ENCODE measurements at regions not wholly inside any gene's neighbourhood (a gene's known extent, or its start where the extent isn't known, plus 50 kb on each side); places are given as distances from the start of the nearest gene placed in this dataset.

DNA sequence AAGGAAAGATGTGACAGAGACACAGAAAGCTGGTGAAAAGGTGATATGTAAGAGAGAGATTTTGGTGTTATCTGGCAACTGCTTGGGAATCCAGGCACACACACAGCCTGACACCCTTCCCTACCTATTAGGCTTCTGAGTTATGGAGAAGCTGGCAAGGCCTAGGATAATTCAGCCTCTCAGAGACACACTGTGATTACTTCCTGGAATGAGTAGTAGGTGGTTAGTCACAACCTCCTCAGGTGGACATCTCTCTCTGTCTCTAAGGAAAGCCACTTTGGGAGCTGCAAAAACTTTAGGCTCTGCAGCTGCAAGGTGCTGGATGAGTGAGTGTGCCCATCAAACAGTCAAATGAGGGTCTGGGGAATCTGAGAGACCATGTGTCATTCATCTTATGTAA, 201.9 kb downstream of the PDCD6IP start:
- TF ChIP-seq, protein P1, sequence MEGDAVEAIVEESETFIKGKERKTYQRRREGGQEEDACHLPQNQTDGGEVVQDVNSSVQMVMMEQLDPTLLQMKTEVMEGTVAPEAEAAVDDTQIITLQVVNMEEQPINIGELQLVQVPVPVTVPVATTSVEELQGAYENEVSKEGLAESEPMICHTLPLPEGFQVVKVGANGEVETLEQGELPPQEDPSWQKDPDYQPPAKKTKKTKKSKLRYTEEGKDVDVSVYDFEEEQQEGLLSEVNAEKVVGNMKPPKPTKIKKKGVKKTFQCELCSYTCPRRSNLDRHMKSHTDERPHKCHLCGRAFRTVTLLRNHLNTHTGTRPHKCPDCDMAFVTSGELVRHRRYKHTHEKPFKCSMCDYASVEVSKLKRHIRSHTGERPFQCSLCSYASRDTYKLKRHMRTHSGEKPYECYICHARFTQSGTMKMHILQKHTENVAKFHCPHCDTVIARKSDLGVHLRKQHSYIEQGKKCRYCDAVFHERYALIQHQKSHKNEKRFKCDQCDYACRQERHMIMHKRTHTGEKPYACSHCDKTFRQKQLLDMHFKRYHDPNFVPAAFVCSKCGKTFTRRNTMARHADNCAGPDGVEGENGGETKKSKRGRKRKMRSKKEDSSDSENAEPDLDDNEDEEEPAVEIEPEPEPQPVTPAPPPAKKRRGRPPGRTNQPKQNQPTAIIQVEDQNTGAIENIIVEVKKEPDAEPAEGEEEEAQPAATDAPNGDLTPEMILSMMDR (IDR thresholded peaks at IDR 0.05) = no peak
- no peak for TF ChIP-seq EZH2 (IDR thresholded peaks at IDR 0.05; ENCODE audit: borderline replicate concordance, insufficient read depth, low read depth, low read length, poor library complexity, severe bottlenecking)
